WERI-Rb-1 (cell line): ENCODE measurements at regions not wholly inside any gene's neighbourhood (a gene's known extent, or its start where the extent isn't known, plus 50 kb on each side); places are given as distances from the start of the nearest gene placed in this dataset.

Experiments used
- DNase-seq: peaks from one replicate; pipeline ENCODE4 v3.0.0-alpha.2; 2020
- H3K27ac ChIP-seq: fragments of 250-450 bp; sonication (Bioruptor Pico); 2 replicates; pipeline ENCODE4 v1.5.1; 2020; ENCODE audit warnings: mild to moderate bottlenecking, moderate library complexity
- H3K27me3 ChIP-seq: fragments of 250-450 bp; sonication (Bioruptor Pico); 2 replicates; pipeline ENCODE4 v1.5.1; 2021; ENCODE audit warnings: mild to moderate bottlenecking, low read depth, moderate library complexity; ENCODE audit not compliant: insufficient read depth, severe bottlenecking
- H3K36me3 ChIP-seq: fragments of 250-450 bp; sonication (Bioruptor Pico); 2 replicates; pipeline ENCODE4 v1.5.1; 2020; ENCODE audit warnings: mild to moderate bottlenecking, moderate library complexity
- H3K4me3 ChIP-seq: 2 replicates; pipeline ENCODE4 v1.5.1; 2011; ENCODE audit warnings: low read depth, mild to moderate bottlenecking, control low read depth, low read length
- H3K9me3 ChIP-seq: fragments of 250-450 bp; sonication (Bioruptor Pico); 2 replicates; pipeline ENCODE4 v1.5.1; 2021; ENCODE audit warnings: mild to moderate bottlenecking, moderate library complexity; ENCODE audit not compliant: severe bottlenecking
- CTCF ChIP-seq: IDR thresholded peaks from 2 replicates; pipeline ENCODE4 v1.5.1; 2011; ENCODE audit warnings: low read depth, mild to moderate bottlenecking, control low read depth, inconsistent platforms, low read length

- Histone ChIP-seq H3K27me3 (no peaks in the 10 kb centered on the region), H3K4me3 (no peak overlapping the region), H3K36me3 (no peaks in the 10 kb centered on the region), H3K27ac (no peak overlapping the region), H3K9me3 (no peaks in the 10 kb centered on the region)
- TF ChIP-seq CTCF = no peak
- no peak for DNase-seq
These were observed 93.8 kb downstream of the RIN2 start for GRCh38 chr20:19851861-19852260.

- H3K27ac ChIP-seq = no peak overlapping the region
- H3K4me3 ChIP-seq = no peak overlapping the region
- TF ChIP-seq CTCF = no peak
- H3K36me3 ChIP-seq = no peaks in the 10 kb centered on the region
- H3K9me3 ChIP-seq = no peaks in the 10 kb centered on the region
- no peak for DNase-seq
- H3K27me3 ChIP-seq = no peaks in the 10 kb centered on the region
These were observed 97.4 kb downstream of the RIN2 start for GRCh38 chr20:19855416-19855815.

- Histone ChIP-seq H3K27me3 (no peaks in the 10 kb centered on the region), H3K9me3 (no peaks in the 10 kb centered on the region), H3K4me3 (no peak overlapping the region), H3K27ac (no peak overlapping the region), H3K36me3 (no peaks in the 10 kb centered on the region)
- TF ChIP-seq CTCF = no peak
- DNase-seq = no peak
These were observed 100.7 kb downstream of the RIN2 start for GRCh38 chr20:19858466-19859371.

- Histone ChIP-seq H3K27me3 (no peaks in the 10 kb centered on the region), H3K36me3 (no peaks in the 10 kb centered on the region), H3K4me3 (no peak overlapping the region), H3K9me3 (no peaks in the 10 kb centered on the region), H3K27ac (no peak overlapping the region)
- TF ChIP-seq CTCF = no peak
- DNase-seq = no peak
These were observed 101.4 kb downstream of the RIN2 start for GRCh38 chr20:19859444-19859843.

GRCh38 chr20:19860737-19861136, 102.7 kb downstream of the RIN2 start:
- Histone ChIP-seq H3K36me3 (no peaks in the 10 kb centered on the region), H3K27me3 (no peaks in the 10 kb centered on the region), H3K9me3 (no peaks in the 10 kb centered on the region), H3K4me3 (no peak overlapping the region), H3K27ac (no peak overlapping the region)
- no peak for TF ChIP-seq CTCF
- no peak for DNase-seq
